GM23338 (cell line): ENCODE measurements at regions not wholly inside any gene's neighbourhood (a gene's known extent, or its start where the extent isn't known, plus 50 kb on each side); places are given as distances from the start of the nearest gene placed in this dataset. TPM values are rescaled to one million over a fixed set of nuclear protein-coding genes. Genes with fewer than 3 reads are reported as not detected.

Experiments used
- ATAC-seq: fragments of 200-7000 bp; cut with Tn5 transposase; 3 replicates; pipeline ENCODE4 v1.9.1; 2020
- DNase-seq: peaks from one replicate; pipeline ENCODE4 v3.0.0-alpha.2; 2015; ENCODE audit warnings: low spot score
- H2AFZ ChIP-seq: fragments of 200-600 bp; sonication (generic); 2 replicates; pipeline ENCODE4 v1.8.0; 2016; ENCODE audit warnings: antibody characterized with exemption, mild to moderate bottlenecking, moderate library complexity
- H3F3A ChIP-seq: fragments of 200-600 bp; sonication (generic); replicated peaks from 2 replicates; pipeline ENCODE4 v1.8.0; 2017; ENCODE audit warnings: antibody characterized with exemption, mixed run types, low read depth
- H3K27ac ChIP-seq: fragments of 200-600 bp; sonication (generic); 2 replicates; pipeline ENCODE4 v1.6.1; 2016; ENCODE audit warnings: low read depth
- H3K27me3 ChIP-seq: fragments of 200-600 bp; sonication (generic); 2 replicates; pipeline ENCODE4 v1.8.0; 2016; ENCODE audit warnings: mild to moderate bottlenecking, mixed run types, moderate library complexity; ENCODE audit not compliant: insufficient read depth
- H3K36me3 ChIP-seq: fragments of 200-600 bp; sonication (generic); 2 replicates; pipeline ENCODE4 v1.8.0; 2016; ENCODE audit warnings: mild to moderate bottlenecking; ENCODE audit not compliant: insufficient read depth
- H3K4me1 ChIP-seq: fragments of 200-600 bp; sonication (generic); 2 replicates; pipeline ENCODE4 v1.8.0; 2016; ENCODE audit warnings: mild to moderate bottlenecking, moderate library complexity; ENCODE audit not compliant: insufficient read depth
- H3K4me2 ChIP-seq: fragments of 200-600 bp; sonication (generic); 2 replicates; pipeline ENCODE4 v1.7.1; 2017; ENCODE audit warnings: mixed run types
- H3K4me3 ChIP-seq: fragments of 200-600 bp; sonication (generic); 2 replicates; pipeline ENCODE4 v1.6.1; 2016; ENCODE audit warnings: mixed run types
- H3K79me2 ChIP-seq: fragments of 200-600 bp; sonication (generic); replicated peaks from 2 replicates; pipeline ENCODE4 v1.8.0; 2017; ENCODE audit warnings: mild to moderate bottlenecking; ENCODE audit not compliant: insufficient read depth
- H3K9me2 ChIP-seq: fragments of 200-600 bp; sonication (generic); 2 replicates; pipeline ENCODE4 v1.8.0; 2017; ENCODE audit not compliant: insufficient read depth
- H4K20me1 ChIP-seq: fragments of 200-600 bp; sonication (generic); replicated peaks from 2 replicates; pipeline ENCODE4 v1.8.0; 2017; ENCODE audit warnings: mild to moderate bottlenecking; ENCODE audit not compliant: insufficient read depth
- H3K27ac Mint-ChIP-seq: 2 replicates; pipeline ENCODE4 v1.8.0; 2020; ENCODE audit warnings: inconsistent platforms, mild to moderate bottlenecking, moderate library complexity, mixed read lengths
- H3K27me3 Mint-ChIP-seq: 3 replicates; pipeline ENCODE4 v1.8.0; 2022; ENCODE audit warnings: low read depth, mild to moderate bottlenecking, moderate library complexity, mixed read lengths, inconsistent platforms; ENCODE audit not compliant: insufficient read depth, poor library complexity
- H3K36me3 Mint-ChIP-seq: 3 replicates; pipeline ENCODE4 v1.8.0; 2021; ENCODE audit warnings: low read depth, mild to moderate bottlenecking, inconsistent platforms, moderate library complexity, mixed read lengths
- H3K4me1 Mint-ChIP-seq: 3 replicates; pipeline ENCODE4 v1.8.0; 2020; ENCODE audit warnings: mild to moderate bottlenecking, inconsistent platforms, mixed read lengths
- H3K4me3 Mint-ChIP-seq: 3 replicates; pipeline ENCODE4 v1.8.0; 2021; ENCODE audit warnings: moderate library complexity, mild to moderate bottlenecking, inconsistent platforms, mixed read lengths
- H3K9me3 Mint-ChIP-seq: 3 replicates; pipeline ENCODE4 v1.8.0; 2020; ENCODE audit warnings: moderate library complexity, mild to moderate bottlenecking, inconsistent platforms, mixed read lengths
- CREB1 ChIP-seq: fragments of 250-450 bp; sonication (Bioruptor Pico); IDR thresholded peaks from 2 replicates; pipeline ENCODE4 v1.5.0; 2020; ENCODE audit warnings: low read depth, mild to moderate bottlenecking, moderate library complexity
- STAT1 ChIP-seq: IDR thresholded peaks from one replicate; pipeline ENCODE4 v1.6.1; 2016; ENCODE audit warnings: antibody characterized with exemption; ENCODE audit not compliant: unreplicated experiment
- ZNF331 ChIP-seq: fragments of 250-450 bp; sonication (Bioruptor Pico); IDR thresholded peaks from 2 replicates; pipeline ENCODE4 v1.5.0; 2020; ENCODE audit warnings: low read depth, mild to moderate bottlenecking, moderate library complexity
- small RNA-seq: library from RNA; depleted of rRNA; stranded (forward); fragments of <200 nt; gene quantifications from one replicate; pipeline ENCODE3, GENCODE V24; 2014; ENCODE audit warnings: low replicate concordance
- TF ChIP-seq, protein P1 (sequence below): IDR thresholded peaks from 2 replicates; pipeline ENCODE4 v1.6.1; 2016; ENCODE audit warnings: antibody characterized with exemption

DNA sequence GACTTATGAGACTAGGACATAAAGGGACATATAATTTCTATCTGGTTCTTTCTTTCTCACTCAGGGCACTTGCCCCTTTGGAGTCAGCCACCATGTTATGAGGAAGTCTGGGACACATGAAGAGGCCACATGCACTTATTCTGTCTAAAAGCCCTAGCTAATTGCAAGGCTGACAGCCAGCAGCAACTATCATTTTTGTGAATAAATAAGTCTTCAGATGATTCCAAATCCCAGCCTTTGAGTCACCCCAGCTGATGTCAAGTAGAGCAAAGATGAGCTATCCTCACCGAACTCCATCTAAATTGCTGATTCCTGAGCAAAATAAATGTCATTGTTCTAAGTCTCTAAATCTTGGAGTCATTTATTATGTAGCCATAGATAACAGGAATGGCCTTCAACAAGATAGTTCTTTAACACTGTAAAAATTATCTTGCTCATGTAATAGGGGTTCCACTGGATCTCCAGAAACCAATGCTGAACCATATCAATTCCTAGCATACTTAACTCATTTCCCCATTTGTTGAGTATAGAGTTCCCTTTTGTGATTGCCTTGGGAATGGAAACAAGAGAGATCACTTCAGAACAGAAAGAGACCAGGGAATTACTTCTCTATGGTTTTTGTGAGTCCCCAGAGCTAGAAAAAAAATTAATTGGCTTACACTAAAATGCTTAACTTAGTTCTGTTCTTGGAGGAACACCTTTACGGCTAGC lies 50.6 kb upstream of the FN1 start:
- no peak for DNase-seq
- Histone ChIP-seq H3K9me2 (no peaks in the 10 kb centered on the region), H3K27me3 (no peaks in the 10 kb centered on the region), H2AFZ (peak overlapping the region; percentile 82), H3K4me1 (no peaks in the 10 kb centered on the region), H3K79me2 (no peaks in the 10 kb centered on the region), H3K27ac (no peak overlapping the region), H3K4me2 (no peak overlapping the region), H3F3A (no peaks in the 10 kb centered on the region), H3K36me3 (no peaks in the 10 kb centered on the region), H4K20me1 (no peaks in the 10 kb centered on the region), H3K4me3 (no peak overlapping the region)
- Mint-ChIP-seq H3K9me3 (no peaks in the 10 kb centered on the region), H3K36me3 (no peaks in the 10 kb centered on the region), H3K27ac (no peak overlapping the region), H3K4me3 (no peak overlapping the region), H3K4me1 (no peaks in the 10 kb centered on the region), H3K27me3 (peaks cover 3% of the 10 kb centered on the region)
- ATAC-seq: no peak
- TF ChIP-seq CREB1 (no peak), STAT1 (no peak), ZNF331 (CRISPR knock-in tag) (no peak)
- TF ChIP-seq, protein P1, sequence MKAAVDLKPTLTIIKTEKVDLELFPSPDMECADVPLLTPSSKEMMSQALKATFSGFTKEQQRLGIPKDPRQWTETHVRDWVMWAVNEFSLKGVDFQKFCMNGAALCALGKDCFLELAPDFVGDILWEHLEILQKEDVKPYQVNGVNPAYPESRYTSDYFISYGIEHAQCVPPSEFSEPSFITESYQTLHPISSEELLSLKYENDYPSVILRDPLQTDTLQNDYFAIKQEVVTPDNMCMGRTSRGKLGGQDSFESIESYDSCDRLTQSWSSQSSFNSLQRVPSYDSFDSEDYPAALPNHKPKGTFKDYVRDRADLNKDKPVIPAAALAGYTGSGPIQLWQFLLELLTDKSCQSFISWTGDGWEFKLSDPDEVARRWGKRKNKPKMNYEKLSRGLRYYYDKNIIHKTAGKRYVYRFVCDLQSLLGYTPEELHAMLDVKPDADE: no peak

Small RNAs in the stretch of these regions (small RNA-seq; reads per million reads assigned to genes)
- not detected for gene AC093850.1
